NCI-H2107 treated with DMSO at 0.1 percent for 48 hours (cell line): ENCODE measurements at regions not wholly inside any gene's neighbourhood (a gene's known extent, or its start where the extent isn't known, plus 50 kb on each side); places are given as distances from the start of the nearest gene placed in this dataset.

Experiments used
- DNase-seq: peaks from one replicate; lab custom pipeline; 2025; ENCODE audit not compliant: unreplicated experiment; lab: John Stamatoyannopoulos, UW

GRCh38 chr1:61531716-61532115, 193.2 kb downstream of the TM2D1 start:
- DNase-seq, result no peak

GRCh38 chr1:61523893-61524605, 200.9 kb downstream of the TM2D1 start:
- no peak for DNase-seq

GRCh38 chr1:61523229-61523628, 201.7 kb downstream of the TM2D1 start:
- DNase-seq, result no peak

- no peak for DNase-seq
Observed at GRCh38 chr1:61520401-61520800, 204.5 kb downstream of the TM2D1 start.

GRCh38 chr1:61519631-61520030, 205.3 kb downstream of the TM2D1 start:
- no peak for DNase-seq

- DNase-seq, result no peak
Observed at GRCh38 chr1:61518670-61519400, 206.1 kb downstream of the TM2D1 start.

- DNase-seq, result no peak
Observed at GRCh38 chr1:61517345-61517744, 207.6 kb downstream of the TM2D1 start.

GRCh38 chr1:61515096-61515495, 209.8 kb downstream of the TM2D1 start:
- no peak for DNase-seq
